Thyroid gland (tissue), 4 donors: ENCODE measurements at regions not wholly inside any gene's neighbourhood (a gene's known extent, or its start where the extent isn't known, plus 50 kb on each side); places are given as distances from the start of the nearest gene placed in this dataset.

Source experiments
- CTCF ChIP-seq, 6 experiments: fragments of 200-600 bp in 3 of 6; fragments of 450-650 bp in 3 of 6; sonication (generic) in 3 of 6; IDR thresholded peaks; one replicate each; pipeline ENCODE4 v1.5.1; 2016 to 2019; ENCODE audit warnings: antibody characterized with exemption in 6 of 6, mild to moderate bottlenecking in 2 of 6, inconsistent platforms in 1 of 6, moderate library complexity in 1 of 6
- POLR2A ChIP-seq, 2 donors: fragments of 450-650 bp; IDR thresholded peaks; one replicate each; pipeline ENCODE4 v1.6.1; 2017; ENCODE audit warnings: antibody characterized with exemption in 2 of 2, mild to moderate bottlenecking in 2 of 2, moderate library complexity in 1 of 2

GRCh38 chr22:49186293-49186692, 641.4 kb downstream of the BRD1 start:
- TF ChIP-seq CTCF (IDR thresholded peaks at IDR 0.05) = no peak
- no peak for TF ChIP-seq POLR2A (IDR thresholded peaks at IDR 0.05)
